Coronary artery (tissue), 2 donors: ENCODE measurements at regions not wholly inside any gene's neighbourhood (a gene's known extent, or its start where the extent isn't known, plus 50 kb on each side); places are given as distances from the start of the nearest gene placed in this dataset.

Source experiments
- DNase-seq: peaks from one replicate; pipeline ENCODE4 v3.0.0-alpha.2; 2017; ENCODE audit warnings: low spot score
- H3K27ac ChIP-seq, 2 donors: fragments of 200-600 bp; sonication (generic); one replicate each; pipeline ENCODE4 v1.5.1; 2016 to 2019
- H3K4me3 ChIP-seq: fragments of 200-600 bp; sonication (generic); 2 replicates; pipeline ENCODE4 v1.5.1; 2016; ENCODE audit warnings: mild to moderate bottlenecking, moderate library complexity
- TF ChIP-seq, protein P1 (sequence below): fragments of 200-600 bp; sonication (generic); IDR thresholded peaks from one replicate; pipeline ENCODE4 v1.5.1; 2019; ENCODE audit warnings: antibody characterized with exemption

DNA sequence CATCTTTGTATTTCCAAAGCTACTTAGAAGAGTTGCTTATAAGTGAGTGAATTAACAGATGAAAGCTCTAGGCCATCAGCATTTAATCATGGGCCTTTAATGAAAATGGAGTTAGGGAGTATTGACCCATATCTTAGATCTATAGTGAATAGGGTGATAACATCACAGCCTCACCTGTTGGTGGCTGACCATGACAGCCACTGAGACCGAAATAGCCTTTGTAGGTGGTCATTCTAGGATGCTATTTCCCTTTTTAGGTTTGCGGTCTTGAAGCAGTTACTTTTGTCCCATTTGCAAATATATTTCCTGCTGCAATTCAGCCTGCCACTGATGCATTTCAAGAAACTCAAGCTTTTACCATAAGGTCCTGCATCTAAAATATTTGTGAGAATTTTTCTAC is 410.1 kb upstream of the LYPLAL1 start:
- DNase-seq = no peak
- TF ChIP-seq, protein P1, sequence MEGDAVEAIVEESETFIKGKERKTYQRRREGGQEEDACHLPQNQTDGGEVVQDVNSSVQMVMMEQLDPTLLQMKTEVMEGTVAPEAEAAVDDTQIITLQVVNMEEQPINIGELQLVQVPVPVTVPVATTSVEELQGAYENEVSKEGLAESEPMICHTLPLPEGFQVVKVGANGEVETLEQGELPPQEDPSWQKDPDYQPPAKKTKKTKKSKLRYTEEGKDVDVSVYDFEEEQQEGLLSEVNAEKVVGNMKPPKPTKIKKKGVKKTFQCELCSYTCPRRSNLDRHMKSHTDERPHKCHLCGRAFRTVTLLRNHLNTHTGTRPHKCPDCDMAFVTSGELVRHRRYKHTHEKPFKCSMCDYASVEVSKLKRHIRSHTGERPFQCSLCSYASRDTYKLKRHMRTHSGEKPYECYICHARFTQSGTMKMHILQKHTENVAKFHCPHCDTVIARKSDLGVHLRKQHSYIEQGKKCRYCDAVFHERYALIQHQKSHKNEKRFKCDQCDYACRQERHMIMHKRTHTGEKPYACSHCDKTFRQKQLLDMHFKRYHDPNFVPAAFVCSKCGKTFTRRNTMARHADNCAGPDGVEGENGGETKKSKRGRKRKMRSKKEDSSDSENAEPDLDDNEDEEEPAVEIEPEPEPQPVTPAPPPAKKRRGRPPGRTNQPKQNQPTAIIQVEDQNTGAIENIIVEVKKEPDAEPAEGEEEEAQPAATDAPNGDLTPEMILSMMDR = no peak
- Histone ChIP-seq H3K27ac (no peak overlapping the region), H3K4me3 (no peak overlapping the region)

DNA sequence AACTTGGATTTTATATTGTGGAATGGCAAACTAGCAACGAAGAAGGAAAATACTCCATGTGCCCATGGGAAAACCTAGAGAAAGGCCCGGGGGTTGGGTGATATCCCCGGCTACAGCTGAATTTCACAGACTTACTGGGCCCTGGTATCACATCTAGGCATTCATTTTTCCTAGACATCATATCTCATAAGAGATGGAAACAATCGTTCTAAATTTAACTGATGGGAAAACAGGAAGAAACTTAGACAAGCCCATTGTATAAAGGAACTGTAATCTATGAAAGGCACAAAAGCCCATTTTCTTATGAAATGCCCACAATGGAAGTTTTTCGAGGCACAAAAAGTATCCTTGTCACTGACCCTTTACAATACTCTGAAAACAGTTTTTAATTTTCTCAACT is 407.9 kb upstream of the LYPLAL1 start:
- DNase-seq = no peak
- Histone ChIP-seq H3K27ac (no peak overlapping the region), H3K4me3 (no peak overlapping the region)
- TF ChIP-seq, protein P1 = no peak

DNA sequence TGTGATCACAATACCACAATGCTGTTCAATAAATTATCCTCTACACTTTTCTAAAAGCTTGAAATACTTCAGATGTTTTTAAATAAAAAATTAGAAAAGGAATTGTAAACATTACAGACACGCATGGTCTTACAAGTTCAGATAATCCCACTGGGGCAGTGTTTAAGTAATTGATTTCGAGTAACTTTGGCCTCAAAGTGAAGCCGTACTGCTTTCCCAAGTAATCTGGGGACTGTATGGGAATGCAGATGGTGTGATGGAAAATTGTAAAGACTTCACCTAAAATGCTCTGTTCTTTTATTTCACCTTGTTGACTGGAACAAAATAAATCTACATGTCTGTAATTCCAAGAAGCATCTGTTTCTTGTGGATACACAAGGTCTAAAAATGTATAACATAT is 401.7 kb upstream of the LYPLAL1 start:
- TF ChIP-seq, protein P1 = no peak
- no peak overlapping the region for H3K27ac ChIP-seq
- H3K4me3 ChIP-seq = no peak overlapping the region
- no peak for DNase-seq

DNA sequence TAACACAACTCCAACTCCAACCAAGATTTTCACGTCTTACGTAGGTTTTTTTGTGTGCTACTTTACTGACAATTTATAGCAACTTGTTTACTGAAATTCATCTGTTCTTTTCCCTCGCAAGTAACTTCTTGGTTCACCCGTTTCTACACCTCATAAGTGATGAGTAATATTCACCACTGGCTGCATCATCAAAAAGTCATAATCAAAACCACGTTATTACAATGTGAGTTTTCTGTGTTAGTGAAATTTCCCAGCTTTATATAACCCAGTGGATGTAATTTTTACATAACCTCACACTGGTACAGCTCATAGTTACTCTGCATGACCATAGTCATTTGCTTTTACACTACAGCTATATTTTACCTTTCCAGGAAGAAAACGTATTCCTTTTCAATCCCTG is 401.1 kb upstream of the LYPLAL1 start:
- DNase-seq = no peak

DNA sequence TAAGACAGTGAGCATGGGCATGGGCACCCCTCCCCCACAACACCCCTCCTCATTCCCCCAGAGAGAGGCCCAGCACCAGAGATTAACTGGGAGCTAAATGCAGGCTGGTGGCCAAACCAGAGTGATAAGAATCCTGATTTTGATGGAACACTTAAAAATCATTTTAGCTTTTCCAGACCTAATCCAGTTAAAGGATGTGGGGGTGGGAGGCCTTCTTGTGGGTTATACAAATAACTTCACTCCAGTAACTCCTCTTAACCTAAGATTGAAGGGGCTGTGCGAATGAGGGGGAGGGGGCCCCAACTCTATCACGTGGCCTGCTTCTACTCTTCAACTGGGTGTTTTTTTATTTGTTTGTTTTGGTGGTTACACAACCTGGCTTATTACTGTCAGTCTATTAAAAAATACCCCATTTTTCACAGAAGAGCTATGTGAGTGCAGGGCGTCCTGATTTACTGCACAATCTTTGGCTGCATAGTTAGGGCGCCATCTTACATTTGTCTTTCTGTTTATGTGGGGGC is 398.1 kb upstream of the LYPLAL1 start:
- H3K4me3 ChIP-seq = no peak overlapping the region
- H3K27ac ChIP-seq = no peak overlapping the region
- no peak for DNase-seq
- TF ChIP-seq, protein P1 = no peak

More for the DNA sequence above, 401.1 kb upstream of the LYPLAL1 start:
- TF ChIP-seq, protein P1 = no peak
- Histone ChIP-seq H3K27ac (no peak overlapping the region), H3K4me3 (no peak overlapping the region)

DNA sequence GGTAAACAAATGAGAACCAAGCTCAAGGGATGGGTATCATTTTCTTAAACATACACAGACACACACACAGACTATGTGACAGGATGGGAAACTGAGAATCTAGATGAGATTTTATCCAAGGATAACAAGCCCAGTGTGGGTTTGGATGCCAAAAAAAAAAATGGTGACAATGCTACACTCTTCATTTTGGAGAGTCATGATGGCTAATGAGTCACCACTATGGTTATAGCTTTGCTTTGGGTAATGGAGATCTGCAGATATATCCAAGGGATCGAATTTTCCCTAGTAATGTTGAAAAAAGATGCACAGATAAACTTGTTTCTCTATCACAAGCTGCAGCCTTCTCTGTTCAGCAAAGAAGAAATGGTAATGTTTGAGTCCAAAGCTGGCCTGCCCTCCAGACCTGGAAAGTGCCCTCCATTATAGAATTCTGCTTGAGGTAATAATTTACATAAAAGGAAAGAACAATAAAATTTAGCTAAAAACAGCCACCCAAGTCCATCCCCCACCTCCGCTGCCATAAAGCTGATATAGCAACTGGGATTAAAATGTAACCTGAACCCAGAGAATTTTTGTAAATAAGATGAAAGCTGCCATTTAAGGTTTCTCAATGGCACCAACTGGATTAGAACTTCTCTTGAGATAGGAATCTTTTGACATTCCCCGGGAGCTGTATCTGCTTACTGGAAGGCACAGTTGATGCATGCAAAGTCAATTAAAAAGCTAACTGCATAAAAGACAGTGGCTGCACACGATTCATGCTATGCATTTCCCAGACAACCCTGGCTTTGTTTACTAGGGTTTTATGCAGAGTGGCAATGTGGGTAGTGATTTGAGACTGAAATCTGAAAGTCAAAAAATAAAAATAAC is 395.2 kb upstream of the LYPLAL1 start:
- no peak overlapping the region for H3K4me3 ChIP-seq
- DNase-seq = no peak
- H3K27ac ChIP-seq = no peak overlapping the region
- TF ChIP-seq, protein P1 = no peak
